IPS-18c (cell line): ENCODE measurements at regions not wholly inside any gene's neighbourhood (a gene's known extent, or its start where the extent isn't known, plus 50 kb on each side); places are given as distances from the start of the nearest gene placed in this dataset.
"Not testable (repeated sequence)": the region's sequence is repeated elsewhere in the genome, so short reads cannot be mapped to it uniquely, and the experiment has no call there.

Experiments used
- H3K4me3 ChIP-seq: 2 replicates; pipeline ENCODE4 v1.7.0; 2013; ENCODE audit warnings: low read depth, mild to moderate bottlenecking, low read length, moderate library complexity; ENCODE audit not compliant: insufficient read depth
- H3K9me3 ChIP-seq: one replicate; pipeline ENCODE4 v1.6.1; 2013; ENCODE audit warnings: mild to moderate bottlenecking, low read length, moderate library complexity; ENCODE audit not compliant: control insufficient read depth, insufficient read depth

DNA sequence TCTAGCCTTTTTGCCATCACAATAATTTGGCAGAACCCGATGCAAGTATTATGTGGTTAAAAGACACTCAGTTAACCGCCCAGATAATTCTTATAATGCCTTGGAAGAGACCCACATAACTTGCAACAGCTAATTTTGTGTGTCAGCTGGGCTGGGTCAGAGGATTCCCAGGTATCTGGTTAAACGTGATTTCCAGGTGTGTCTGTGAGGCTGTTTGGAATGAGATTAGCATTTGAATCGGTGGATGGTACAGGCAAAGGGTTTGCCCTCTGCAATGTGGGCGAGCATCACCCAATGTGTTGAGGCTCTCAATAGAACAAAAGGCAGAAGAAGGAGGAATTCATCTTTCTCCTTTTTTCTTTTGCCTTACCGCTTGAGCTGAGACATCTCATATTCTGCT is 314.2 kb upstream of the PUDP start:
- H3K4me3 ChIP-seq: no peak overlapping the region
- no peaks in the 10 kb centered on the region for H3K9me3 ChIP-seq

DNA sequence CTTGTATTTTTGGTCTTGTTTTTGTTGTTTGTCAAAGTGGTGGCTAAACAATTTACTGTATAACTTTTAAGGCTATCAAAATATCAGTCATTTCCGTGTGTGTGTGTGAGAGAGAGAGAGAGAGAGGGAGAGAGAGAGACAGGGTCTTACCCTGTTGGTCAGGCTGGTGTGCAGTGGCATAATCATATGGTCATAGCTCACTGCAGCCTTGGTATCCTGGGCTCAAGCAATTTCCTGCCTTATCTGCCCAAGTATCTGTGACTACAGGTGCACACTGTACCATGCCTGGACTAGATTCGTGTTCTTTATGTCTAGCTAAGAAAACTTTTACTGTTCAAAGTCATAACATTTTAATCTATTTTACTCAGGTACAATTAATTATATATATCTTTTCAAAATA is 313.1 kb upstream of the PUDP start:
- not testable (repeated sequence) for H3K9me3 ChIP-seq, H3K4me3 ChIP-seq

DNA sequence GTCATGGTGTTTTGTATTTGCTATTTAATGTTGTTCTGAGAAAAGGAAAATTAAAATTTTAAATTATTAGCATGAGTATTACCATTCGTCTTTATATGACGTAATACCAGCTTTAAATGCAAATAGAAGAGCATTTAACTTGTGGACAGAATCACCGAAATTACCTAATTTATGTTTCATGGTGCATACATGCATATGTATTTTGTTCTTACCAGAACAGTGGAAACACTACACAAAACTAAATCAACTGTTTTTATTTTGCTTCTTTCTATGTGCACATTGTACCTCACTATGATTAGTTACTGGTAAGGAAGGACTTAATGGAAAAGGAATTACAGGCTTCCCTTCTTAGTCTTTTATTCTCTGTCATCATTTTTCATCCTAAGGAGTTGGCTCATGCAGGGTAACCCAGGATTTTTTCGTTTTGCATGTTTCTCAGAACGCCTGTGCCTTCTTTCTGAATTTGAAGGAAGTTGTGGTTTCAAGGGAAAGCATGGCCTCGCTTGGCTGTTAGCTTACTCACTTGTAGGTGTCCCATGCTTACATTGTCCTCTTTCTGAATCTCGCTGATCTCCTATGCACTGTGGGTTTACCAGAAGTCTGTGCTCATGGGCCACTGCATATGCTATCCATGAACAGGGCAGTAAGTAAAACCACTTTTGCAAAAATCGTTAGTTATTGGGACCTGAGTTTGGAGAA is 300.0 kb upstream of the PUDP start:
- H3K4me3 ChIP-seq: no peak overlapping the region

DNA sequence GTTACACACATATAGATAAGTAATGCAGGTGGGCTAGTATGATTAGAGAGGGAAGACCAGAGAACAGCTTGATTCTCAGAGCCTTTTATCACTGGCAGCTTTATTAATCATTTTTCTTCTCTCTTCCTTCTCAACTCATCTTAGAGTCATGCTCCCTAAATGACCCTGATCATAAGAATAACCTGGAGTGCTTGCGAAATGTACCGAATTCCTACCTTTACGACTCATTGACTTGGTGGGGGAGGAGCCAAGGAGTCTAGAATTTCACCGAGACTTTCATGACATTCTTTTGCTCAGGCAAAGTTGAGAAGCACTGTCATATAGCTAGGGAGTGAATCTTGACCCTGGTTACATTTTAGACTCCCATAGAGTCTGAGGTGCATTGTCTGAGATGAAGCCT is 298.9 kb upstream of the PUDP start:
- Histone ChIP-seq H3K4me3 (no peak overlapping the region), H3K9me3 (no peaks in the 10 kb centered on the region)

More for the DNA sequence above, 300.0 kb upstream of the PUDP start:
- H3K9me3 ChIP-seq: no peaks in the 10 kb centered on the region

DNA sequence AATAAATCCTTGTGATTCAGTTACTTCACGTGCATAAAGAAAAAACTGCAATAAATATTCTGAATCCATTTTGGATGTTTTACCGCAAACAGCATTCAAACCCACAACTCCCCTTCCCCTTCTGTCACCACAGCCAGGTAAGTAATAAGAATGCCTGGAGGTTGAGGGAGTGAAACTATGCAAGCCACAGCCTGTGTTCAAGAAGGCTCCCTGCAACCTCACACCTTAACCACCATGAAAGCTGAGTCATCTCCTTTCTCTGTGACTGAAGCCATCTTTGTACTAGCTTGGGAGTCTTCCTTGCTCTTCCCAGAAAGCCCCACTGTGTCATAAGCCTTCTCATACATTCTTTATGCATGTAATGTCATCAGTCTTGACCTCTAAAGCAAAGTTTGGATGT is 297.0 kb upstream of the PUDP start:
- Histone ChIP-seq H3K9me3 (no peaks in the 10 kb centered on the region), H3K4me3 (no peak overlapping the region)

DNA sequence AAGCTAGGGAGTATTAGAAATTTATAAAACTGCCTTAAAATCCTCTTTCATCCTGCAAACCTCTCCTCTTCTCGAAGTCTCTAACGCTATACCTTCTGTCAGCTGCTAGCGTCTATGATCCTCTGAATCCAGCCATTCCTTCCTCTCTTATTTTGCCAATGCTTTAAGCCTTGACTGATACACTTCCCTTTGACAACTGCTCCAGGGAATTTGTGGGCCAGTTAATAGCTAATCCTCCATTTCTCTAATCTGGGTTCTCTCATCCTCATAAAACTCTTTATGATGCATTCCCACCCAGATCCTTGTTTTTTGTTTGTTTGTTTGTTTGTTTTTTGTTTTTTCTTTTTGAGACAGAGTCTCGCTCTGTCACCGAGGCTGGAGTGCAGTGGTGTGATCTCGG is 293.6 kb upstream of the PUDP start:
- peaks cover 2% of the 10 kb centered on the region for H3K9me3 ChIP-seq
- H3K4me3 ChIP-seq: no peak overlapping the region

DNA sequence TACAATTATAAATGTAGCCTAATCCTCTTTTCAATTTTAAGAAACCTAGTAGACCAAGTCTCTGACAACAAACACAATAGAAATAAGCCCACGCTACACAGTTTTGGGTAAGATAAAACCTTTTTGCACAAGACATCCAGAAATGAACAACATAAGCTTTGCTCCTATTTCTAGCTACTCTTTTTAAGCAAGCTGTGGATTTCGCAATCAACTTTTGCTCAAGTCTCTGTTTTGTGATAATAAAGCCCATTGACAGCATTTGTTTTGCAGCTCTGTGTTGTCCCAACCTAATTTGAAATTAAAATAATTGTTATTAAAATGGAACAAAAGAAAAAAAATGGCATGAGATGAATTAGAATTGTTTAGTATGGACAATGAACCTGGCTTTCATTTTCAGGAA is 287.9 kb upstream of the PUDP start:
- Histone ChIP-seq H3K4me3 (no peak overlapping the region), H3K9me3 (peaks cover 2% of the 10 kb centered on the region)

DNA sequence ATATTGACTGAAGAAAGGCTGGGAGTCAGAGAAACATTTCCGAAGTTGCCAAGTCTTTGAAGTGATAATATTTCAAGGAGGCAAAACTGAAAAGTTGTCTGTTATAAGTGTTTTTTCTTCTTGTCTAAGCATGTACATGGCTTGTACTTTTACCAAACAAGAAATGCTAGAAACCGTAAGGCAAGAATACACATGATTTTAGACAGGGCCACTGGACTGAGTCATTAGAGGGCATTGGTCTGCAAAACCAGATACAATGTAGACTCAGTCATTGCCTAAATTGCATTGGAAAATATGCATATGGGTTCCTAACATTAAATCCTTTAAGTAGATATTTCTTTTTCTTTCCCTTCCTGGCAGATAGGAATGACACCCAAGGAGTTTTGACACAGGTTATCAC is 284.9 kb upstream of the PUDP start:
- Histone ChIP-seq H3K4me3 (no peak overlapping the region), H3K9me3 (peaks cover 6% of the 10 kb centered on the region)

DNA sequence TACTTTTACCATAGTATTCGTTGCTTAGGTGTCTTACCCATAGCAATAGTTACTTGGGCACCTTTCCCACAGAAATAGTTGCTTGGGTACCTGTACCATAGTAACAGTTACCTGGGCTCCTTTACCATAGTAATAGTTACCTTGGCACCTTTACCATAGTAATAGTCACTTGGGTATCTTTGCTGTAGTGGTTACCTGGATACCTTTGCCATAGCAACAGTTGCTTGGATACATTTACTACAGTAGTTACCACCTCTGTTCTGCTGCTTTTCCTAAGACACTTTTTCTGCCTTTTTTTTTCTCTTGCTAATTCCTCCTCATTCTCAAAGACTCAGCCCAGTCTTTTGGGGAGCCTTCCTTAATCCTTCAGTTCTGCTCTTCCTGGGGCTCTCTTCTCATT is 272.8 kb upstream of the PUDP start:
- no peak overlapping the region; the same call in 1 of the 2 replicates for H3K4me3 ChIP-seq
- H3K9me3 ChIP-seq: peaks cover 9% of the 10 kb centered on the region

DNA sequence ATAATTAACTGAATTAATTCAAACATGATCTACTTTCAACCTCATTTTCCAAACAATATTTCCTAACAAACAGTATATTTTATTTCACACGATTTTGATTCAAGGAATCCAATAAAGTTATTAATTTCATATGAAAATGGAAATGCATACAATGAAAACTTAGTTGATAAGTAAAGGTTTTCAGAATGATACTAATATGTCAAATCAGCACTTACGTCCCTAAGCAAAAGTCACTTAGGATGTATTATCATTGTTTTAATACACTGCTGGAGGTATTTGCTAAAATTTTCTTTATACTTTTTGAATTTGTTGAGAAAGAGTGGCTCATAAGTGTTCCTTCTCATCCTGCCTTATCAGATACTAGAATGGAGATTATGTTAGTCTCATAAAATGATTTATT is 266.8 kb upstream of the PUDP start:
- Histone ChIP-seq H3K4me3 (no peak overlapping the region), H3K9me3 (peaks cover 4% of the 10 kb centered on the region)

DNA sequence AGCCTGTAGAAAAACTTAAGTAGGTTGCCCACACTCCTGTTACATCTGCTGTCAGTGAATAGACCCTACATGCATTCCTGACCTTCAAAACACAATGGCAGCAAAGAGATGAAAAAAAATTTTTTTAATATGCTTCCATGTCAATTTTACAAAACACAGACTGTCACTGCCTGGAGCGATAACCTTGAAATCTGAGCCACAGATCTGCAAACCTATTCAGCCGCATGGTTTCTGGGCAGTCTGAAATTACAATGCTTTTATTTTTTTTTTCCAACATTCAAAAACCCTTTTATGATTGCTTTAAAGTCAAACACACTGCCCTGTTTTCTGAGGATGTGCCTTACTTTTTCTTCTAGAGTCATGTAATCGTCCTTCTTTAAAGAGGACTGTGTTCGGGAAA is 264.9 kb upstream of the PUDP start:
- H3K9me3 ChIP-seq: peaks cover 4% of the 10 kb centered on the region

DNA sequence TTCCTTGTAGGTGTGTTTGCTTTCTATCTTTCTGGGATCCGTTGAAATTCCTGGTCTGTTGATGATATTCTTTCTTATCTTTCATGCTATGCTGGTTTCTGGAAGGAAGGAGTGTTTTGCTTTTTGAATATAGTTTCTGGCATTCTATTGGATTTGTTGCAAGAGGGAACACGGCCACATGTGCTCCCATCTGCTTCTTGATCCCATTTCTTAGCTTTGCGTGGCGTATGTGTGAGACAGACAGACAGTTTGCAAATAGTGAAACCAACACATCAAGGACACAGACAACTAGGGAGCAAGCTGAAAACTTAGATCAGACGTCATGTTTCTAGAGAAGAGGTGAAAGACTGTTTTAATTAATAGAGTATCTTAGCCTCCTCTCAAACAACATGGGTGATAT is 261.9 kb upstream of the PUDP start:
- H3K4me3 ChIP-seq: no peak overlapping the region
- H3K9me3 ChIP-seq: peaks cover 4% of the 10 kb centered on the region

More for the DNA sequence above, 264.9 kb upstream of the PUDP start:
- no peak overlapping the region for H3K4me3 ChIP-seq

DNA sequence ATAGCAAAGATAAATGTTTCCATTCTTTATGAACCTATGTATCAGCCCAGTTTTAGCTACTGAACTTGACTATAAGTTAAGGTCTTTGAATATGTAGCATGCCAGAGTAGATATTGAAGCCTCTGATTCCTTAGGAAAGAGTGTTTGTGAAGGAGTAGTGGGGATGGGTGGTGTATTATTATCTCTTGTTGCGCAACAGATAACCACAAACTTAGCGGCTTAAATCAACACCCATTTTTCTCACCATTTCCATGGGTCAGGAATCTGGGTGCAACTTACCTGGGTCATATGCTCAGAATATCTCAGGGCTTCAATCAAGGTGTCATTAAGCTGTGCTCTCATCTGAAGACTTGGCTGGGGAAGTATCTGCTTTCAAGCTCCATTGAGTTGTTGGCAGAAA is 251.4 kb upstream of the PUDP start:
- Histone ChIP-seq H3K9me3 (peaks cover 6% of the 10 kb centered on the region), H3K4me3 (no peak overlapping the region)

DNA sequence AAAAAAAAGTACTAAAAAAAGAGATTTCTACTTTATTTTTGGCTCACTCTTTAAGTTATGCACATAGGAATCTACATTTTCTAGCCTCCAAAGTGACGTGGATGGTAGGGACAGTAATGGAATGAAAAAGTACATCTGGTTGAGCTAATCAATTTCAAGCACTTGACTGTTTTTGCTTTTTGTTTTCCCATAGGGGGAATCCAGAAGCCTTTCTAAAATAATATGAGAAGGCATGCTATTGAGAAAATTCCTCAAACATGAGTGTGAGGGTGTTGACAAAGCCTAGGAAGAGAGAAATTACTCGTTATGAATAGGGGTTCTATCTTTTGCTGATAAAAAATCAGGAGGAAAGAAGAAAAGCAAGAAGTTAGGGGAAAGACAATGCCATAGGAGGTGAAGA is 242.5 kb upstream of the PUDP start:
- Histone ChIP-seq H3K4me3 (no peak overlapping the region), H3K9me3 (peaks cover under 1% of the 10 kb centered on the region)

DNA sequence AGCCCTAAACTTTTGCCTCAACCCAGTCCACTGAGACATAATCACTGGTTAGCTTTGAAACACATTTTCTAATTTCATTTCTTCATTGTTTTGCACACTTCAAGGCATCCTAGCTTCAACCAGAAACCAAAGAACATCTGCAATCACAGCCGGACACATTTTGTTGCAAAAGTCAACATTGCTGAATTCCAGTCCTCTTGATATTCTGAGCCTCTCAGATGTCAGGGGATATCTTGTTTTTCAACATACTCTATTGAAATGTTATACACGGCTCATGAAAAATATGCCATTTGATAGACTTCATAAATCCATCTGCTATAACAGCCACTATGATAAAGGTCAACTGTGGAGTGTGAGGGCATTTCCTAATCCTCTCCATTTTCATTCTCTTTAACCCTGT is 241.6 kb upstream of the PUDP start:
- Histone ChIP-seq H3K4me3 (no peak overlapping the region), H3K9me3 (no peaks in the 10 kb centered on the region)

DNA sequence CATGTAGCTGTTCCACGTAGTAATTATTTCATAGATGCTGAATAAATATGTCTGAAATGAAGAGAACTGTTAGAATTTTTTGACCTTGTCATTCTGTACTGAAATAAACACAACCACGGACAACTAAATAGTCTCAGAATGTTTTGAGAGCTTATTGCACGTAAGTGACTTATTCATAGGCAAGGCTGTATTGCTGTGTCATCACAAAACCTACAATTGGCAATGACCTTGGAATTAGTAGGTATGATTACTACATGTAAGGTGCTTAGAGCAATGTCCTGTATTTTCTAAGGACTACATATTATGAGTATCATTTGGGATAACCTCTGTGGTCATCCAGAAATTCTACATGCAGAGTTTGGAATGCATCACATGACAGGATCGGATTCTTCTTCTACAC is 237.2 kb upstream of the PUDP start:
- Histone ChIP-seq H3K9me3 (peaks cover 4% of the 10 kb centered on the region), H3K4me3 (no peak overlapping the region)

DNA sequence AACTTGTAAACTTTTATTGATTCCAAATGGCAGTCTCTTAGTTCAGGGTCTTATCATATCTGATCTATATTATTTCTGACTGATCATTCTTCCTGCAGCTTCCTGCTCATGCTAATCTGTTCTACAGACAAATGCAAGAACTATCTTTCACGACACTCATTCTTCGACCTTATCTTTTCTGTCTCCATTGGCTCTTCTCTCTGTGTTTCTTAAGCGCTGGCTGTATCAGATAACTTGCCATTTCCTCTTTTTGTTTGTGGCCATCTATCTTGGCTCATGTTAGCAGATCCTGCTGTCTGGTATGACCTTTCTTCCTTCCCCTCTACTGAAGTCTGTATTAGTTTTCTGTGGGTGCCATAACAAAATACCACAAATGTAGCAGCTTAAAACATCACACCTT is 230.5 kb upstream of the PUDP start:
- Histone ChIP-seq H3K9me3 (peaks cover 18% of the 10 kb centered on the region), H3K4me3 (no peak overlapping the region)

DNA sequence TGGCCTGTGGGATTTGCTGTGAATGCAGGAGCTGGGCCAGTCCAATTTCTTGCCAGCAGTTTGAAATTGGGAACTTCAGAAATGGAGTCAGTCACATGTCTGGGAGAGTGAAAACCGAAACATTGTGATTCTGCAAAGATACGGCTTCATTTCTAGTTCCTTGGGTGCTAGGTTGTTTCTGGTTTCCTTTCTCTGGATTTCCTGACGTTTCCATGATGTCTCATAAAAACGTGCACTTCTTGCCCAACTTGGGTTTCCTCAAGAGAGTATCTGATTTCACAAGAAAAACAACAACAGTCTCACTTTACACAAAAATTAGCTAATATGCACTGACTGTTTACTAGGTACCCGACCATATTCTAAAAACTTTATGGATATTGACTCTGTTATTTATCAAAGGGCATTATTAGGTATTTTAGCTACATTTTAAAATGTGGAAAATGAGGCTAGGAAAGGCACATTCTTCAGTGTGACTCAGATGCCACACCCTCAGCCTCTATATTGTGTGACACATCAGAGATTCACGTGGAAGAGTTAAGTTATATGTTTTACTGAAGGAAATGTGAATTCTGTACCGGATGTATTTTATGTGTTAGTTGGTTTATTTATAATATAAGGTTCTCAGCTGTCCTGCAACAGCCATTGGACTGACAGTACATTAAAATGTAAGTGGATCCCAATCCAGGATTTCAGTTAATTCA is 225.0 kb upstream of the PUDP start:
- Histone ChIP-seq H3K4me3 (no peak overlapping the region), H3K9me3 (peaks cover 18% of the 10 kb centered on the region)

DNA sequence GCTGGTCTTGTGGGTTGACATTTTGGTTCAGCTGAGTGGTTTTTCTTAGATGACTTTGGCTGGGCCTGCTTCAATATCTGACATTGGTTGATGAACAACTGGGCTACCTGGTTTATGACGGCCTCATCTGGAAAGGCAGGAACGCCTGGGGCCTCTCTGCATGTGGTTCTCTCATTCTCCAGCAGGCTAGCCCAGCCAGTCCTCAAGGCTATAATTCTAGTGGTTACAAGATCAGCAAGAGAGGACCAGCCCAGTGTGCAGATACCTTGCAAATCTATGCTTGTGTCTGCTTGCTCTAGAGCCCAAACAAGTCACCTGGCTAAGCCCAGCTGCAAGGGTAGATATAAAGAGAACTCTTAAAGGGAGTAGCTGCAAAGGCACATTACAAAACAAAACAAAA is 214.2 kb upstream of the PUDP start:
- no peaks in the 10 kb centered on the region for H3K9me3 ChIP-seq
- H3K4me3 ChIP-seq: no peak overlapping the region
